HL-60 (cell line): ENCODE measurements at regions not wholly inside any gene's neighbourhood (a gene's known extent, or its start where the extent isn't known, plus 50 kb on each side); places are given as distances from the start of the nearest gene placed in this dataset.

ENCODE experiments used
- DNase-seq, 2 experiments: peaks; one replicate each; pipeline ENCODE4 v3.0.0-alpha.2; 2010 to 2020; ENCODE audit warnings: low read depth in 1 of 2, low spot score in 1 of 2
- H3K27ac ChIP-seq: fragments of 250-450 bp; sonication (Bioruptor Pico); replicated peaks from 2 replicates; pipeline ENCODE4 v1.5.1; 2020; ENCODE audit warnings: mild to moderate bottlenecking, moderate library complexity
- H3K27me3 ChIP-seq: fragments of 250-450 bp; sonication (Bioruptor Pico); 2 replicates; pipeline ENCODE4 v1.5.1; 2021; ENCODE audit warnings: mild to moderate bottlenecking, moderate library complexity; ENCODE audit not compliant: insufficient read depth, poor library complexity, severe bottlenecking
- H3K4me3 ChIP-seq: replicated peaks from 2 replicates; pipeline ENCODE4 v1.5.1; 2011; ENCODE audit warnings: mild to moderate bottlenecking, control low read depth, low read length; ENCODE audit not compliant: insufficient read depth
- CTCF ChIP-seq: IDR thresholded peaks from one replicate; pipeline ENCODE4 v1.5.1; 2011; ENCODE audit warnings: low read length, control low read depth, inconsistent platforms; ENCODE audit not compliant: insufficient read depth
- GABPA ChIP-seq: IDR thresholded peaks from 2 replicates; pipeline ENCODE4 v1.6.1; 2012; ENCODE audit warnings: low read depth
- POLR2AphosphoS5 ChIP-seq: IDR thresholded peaks from 2 replicates; pipeline ENCODE4 v1.6.1; 2012; ENCODE audit warnings: low read depth
- REST ChIP-seq: IDR thresholded peaks from 2 replicates; pipeline ENCODE4 v1.6.1; 2012; ENCODE audit warnings: low read depth; ENCODE audit not compliant: insufficient replicate concordance
- SPI1 ChIP-seq: IDR thresholded peaks from 2 replicates; pipeline ENCODE4 v1.6.1; 2012; ENCODE audit warnings: low read depth, mild to moderate bottlenecking, borderline replicate concordance

- no peak for DNase-seq
- no peak overlapping the region for H3K4me3 ChIP-seq
- no peaks in the 10 kb centered on the region for H3K27me3 ChIP-seq
- TF ChIP-seq REST (no peak), GABPA (no peak), CTCF (no peak)
- H3K27ac ChIP-seq = no peak overlapping the region
Measured at GRCh38 chr5:105684799-105685198, 1985.9 kb downstream of the EFNA5 start.

- no peaks in the 10 kb centered on the region for H3K27me3 ChIP-seq
- TF ChIP-seq CTCF = no peak
- no peak for TF ChIP-seq REST
- no peak for TF ChIP-seq GABPA
- no peak for TF ChIP-seq POLR2AphosphoS5
- no peak for TF ChIP-seq SPI1
- no peak overlapping the region for H3K4me3 ChIP-seq
- no peak overlapping the region for H3K27ac ChIP-seq
- DNase-seq = no peak
Measured at GRCh38 chr5:105680858-105681475, 1989.8 kb downstream of the EFNA5 start.

- Histone ChIP-seq H3K27me3 (no peaks in the 10 kb centered on the region), H3K4me3 (no peak overlapping the region), H3K27ac (no peak overlapping the region)
- TF ChIP-seq REST (no peak), CTCF (no peak), POLR2AphosphoS5 (no peak), SPI1 (no peak), GABPA (no peak)
- no peak for DNase-seq
Measured at GRCh38 chr5:105677291-105677690, 1993.4 kb downstream of the EFNA5 start.
